GM12892 (cell line): ENCODE measurements at regions not wholly inside any gene's neighbourhood (a gene's known extent, or its start where the extent isn't known, plus 50 kb on each side); places are given as distances from the start of the nearest gene placed in this dataset.

Experiments
- POLR2A ChIP-seq: IDR thresholded peaks from 2 replicates; pipeline ENCODE4 v1.6.1; 2011; ENCODE audit warnings: low read depth, low read length, control low read depth
- POLR2AphosphoS5 ChIP-seq: IDR thresholded peaks from 2 replicates; pipeline ENCODE4 v1.6.1; 2011; ENCODE audit warnings: low read depth, low read length, control low read depth
- TAF1 ChIP-seq: IDR thresholded peaks from 2 replicates; pipeline ENCODE4 v1.6.1; 2011; ENCODE audit warnings: low read depth, mild to moderate bottlenecking, control low read depth, low read length, borderline replicate concordance

DNA sequence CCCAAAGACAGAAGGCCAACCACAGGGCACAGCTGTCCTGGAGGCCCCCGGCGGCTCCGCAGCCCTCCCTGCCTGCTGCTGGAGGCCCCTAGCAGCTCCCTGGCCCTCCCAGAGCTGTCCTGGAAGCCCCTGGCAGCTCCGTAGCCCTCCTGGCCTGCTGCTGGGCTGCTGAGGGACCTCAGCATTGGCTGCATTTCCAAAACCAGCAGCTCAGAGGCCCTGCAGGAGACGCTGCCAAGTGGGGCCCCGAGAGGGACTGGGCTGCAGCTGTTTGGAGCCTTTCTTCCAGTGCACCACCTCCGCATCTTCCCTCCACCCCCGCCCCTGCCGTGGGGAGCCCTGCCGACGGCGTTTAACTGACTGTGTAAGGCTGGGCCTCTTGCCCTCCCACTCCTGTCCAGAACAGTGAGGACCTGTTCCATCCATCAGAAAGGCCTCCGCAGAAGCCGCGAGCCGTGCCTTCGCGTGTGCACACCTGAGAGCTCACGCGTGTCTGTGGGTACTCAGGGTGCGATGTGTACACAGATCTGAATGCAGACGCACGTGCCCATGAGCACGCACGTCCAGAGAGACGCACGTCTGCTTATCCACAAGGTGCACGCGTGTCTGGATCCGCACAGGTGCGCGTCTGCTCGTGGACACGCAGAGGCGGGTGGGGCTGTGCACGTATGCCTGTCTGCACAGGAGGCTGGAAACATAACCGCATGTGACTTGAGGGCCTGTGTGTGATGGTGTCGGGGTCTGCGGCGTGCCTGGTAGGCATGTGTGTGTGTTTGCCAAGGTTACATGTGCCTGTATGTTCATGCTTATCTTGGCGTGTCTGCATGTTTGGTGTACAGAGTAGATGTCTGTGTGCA lies 57.0 kb upstream of the FBRSL1 start:
- no peak for TF ChIP-seq POLR2A
- no peak for TF ChIP-seq POLR2AphosphoS5
- TF ChIP-seq TAF1, result no peak
